ENCODE measurements at regions not wholly inside any gene's neighbourhood (a gene's known extent, or its start where the extent isn't known, plus 50 kb on each side); places are given as distances from the start of the nearest gene placed in this dataset.

DNA sequence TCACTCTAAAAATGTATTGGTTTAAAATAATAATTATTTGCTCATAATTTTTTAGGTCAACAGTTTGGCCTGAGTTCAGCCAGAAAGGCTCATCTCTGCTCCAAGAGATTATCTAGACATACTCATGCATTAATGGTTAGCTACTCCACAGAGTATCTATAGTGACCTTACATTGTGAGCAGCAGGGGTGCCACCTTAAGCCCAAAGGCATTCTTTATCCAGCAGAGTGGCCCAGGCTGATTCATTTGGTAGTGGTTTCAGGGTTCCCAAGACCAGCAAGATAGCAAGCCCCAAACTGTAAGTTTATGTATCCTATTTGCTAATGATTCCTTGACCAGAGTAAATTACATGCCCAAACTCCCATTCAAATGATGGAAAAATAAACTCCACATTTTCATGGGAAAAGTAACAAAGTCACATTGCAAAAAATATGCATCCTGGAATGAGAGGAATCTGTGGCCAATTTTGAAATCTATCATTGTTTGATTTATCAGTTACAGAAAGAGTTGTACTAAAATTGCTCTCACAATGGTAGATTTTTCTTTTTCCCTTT lies 182.6 kb upstream of the KCNK2 start:
- no peaks in the 10 kb centered on the region for H4K20me1 ChIP-seq (ENCODE audit: insufficient read depth)
- no peak overlapping the region for H3K4me3 ChIP-seq (IDR thresholded peaks at IDR 0.05; ENCODE audit: insufficient read depth, low read depth, low read length)
- H2AFZ ChIP-seq (ENCODE audit: low read depth): no peak overlapping the region
- no peak overlapping the region for H3K9ac ChIP-seq
- no peaks in the 10 kb centered on the region for H3K4me1 ChIP-seq (ENCODE audit: low read depth, poor library complexity, severe bottlenecking)
- TF ChIP-seq, protein P1, sequence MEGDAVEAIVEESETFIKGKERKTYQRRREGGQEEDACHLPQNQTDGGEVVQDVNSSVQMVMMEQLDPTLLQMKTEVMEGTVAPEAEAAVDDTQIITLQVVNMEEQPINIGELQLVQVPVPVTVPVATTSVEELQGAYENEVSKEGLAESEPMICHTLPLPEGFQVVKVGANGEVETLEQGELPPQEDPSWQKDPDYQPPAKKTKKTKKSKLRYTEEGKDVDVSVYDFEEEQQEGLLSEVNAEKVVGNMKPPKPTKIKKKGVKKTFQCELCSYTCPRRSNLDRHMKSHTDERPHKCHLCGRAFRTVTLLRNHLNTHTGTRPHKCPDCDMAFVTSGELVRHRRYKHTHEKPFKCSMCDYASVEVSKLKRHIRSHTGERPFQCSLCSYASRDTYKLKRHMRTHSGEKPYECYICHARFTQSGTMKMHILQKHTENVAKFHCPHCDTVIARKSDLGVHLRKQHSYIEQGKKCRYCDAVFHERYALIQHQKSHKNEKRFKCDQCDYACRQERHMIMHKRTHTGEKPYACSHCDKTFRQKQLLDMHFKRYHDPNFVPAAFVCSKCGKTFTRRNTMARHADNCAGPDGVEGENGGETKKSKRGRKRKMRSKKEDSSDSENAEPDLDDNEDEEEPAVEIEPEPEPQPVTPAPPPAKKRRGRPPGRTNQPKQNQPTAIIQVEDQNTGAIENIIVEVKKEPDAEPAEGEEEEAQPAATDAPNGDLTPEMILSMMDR (conservative IDR thresholded peaks at IDR 0.05; ENCODE audit: low read depth, low read length): no peak
- no peak overlapping the region for H3K27ac ChIP-seq
- H3K36me3 ChIP-seq (ENCODE audit: insufficient read depth): no peaks in the 10 kb centered on the region
- no peaks in the 10 kb centered on the region for H3K27me3 ChIP-seq (ENCODE audit: insufficient read depth, low read depth)
- H3K79me2 ChIP-seq (ENCODE audit: insufficient read depth, low read depth): no peaks in the 10 kb centered on the region
- H3K4me2 ChIP-seq: no peak overlapping the region

DNA sequence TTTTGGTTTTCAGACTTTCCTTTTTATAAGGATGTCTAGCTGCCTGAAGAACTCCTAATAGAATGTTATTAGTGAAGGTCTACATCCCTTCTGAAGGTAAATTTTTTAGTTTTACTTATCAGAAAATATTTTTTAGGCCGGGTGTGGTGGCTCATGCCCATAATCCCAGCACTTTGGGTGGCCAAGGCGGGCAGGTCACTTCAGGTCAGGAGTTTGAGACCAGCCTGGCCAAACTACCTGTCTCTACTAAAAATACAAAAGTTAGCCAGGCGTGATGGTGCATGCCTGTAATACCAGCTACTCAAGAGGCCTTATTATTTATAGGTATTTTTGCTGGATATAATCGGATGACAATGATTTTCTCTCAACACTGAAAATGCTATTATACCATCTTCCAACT lies 181.9 kb upstream of the KCNK2 start:
- Histone ChIP-seq H3K4me1 (ENCODE audit: low read depth, poor library complexity, severe bottlenecking) (no peaks in the 10 kb centered on the region), H3K9ac (no peak overlapping the region), H3K79me2 (ENCODE audit: insufficient read depth, low read depth) (no peaks in the 10 kb centered on the region), H4K20me1 (ENCODE audit: insufficient read depth) (no peaks in the 10 kb centered on the region), H3K27me3 (ENCODE audit: insufficient read depth, low read depth) (no peaks in the 10 kb centered on the region), H2AFZ (ENCODE audit: low read depth) (no peak overlapping the region), H3K36me3 (ENCODE audit: insufficient read depth) (no peaks in the 10 kb centered on the region), H3K4me2 (no peak overlapping the region), H3K27ac (no peak overlapping the region), H3K4me3 (IDR thresholded peaks at IDR 0.05; ENCODE audit: insufficient read depth, low read depth, low read length) (no peak overlapping the region)
- TF ChIP-seq, protein P1 (conservative IDR thresholded peaks at IDR 0.05; ENCODE audit: low read depth, low read length): no peak

DNA sequence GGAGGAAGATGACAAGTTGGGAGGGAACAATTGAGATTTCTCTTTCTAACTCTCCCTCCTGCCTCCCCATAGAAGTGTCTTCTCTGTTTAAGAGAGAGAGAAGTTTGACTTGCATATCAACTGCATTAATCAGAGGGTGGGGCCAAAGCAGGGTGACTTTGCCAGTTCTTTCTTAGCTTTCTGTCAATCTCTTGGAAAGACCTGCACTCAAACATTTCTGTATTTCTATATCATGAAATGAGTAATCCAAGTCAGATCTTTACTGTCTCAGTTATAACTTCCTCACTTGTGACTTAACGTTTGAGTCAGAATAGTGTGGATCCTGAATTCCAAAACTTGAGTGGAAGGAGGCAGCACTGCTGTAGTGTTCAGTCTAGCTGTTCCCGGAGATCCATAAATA lies 180.8 kb upstream of the KCNK2 start:
- H3K36me3 ChIP-seq (ENCODE audit: insufficient read depth): no peaks in the 10 kb centered on the region
- no peak overlapping the region for H3K4me2 ChIP-seq
- H3K27ac ChIP-seq: no peak overlapping the region
- no peaks in the 10 kb centered on the region for H4K20me1 ChIP-seq (ENCODE audit: insufficient read depth)
- H3K27me3 ChIP-seq (ENCODE audit: insufficient read depth, low read depth): no peaks in the 10 kb centered on the region
- no peak overlapping the region for H3K4me3 ChIP-seq (IDR thresholded peaks at IDR 0.05; ENCODE audit: insufficient read depth, low read depth, low read length)
- H3K4me1 ChIP-seq (ENCODE audit: low read depth, poor library complexity, severe bottlenecking): no peaks in the 10 kb centered on the region
- TF ChIP-seq, protein P1 (conservative IDR thresholded peaks at IDR 0.05; ENCODE audit: low read depth, low read length): no peak
- no peak overlapping the region for H3K9ac ChIP-seq
- no peaks in the 10 kb centered on the region for H3K79me2 ChIP-seq (ENCODE audit: insufficient read depth, low read depth)
- no peak overlapping the region for H2AFZ ChIP-seq (ENCODE audit: low read depth)

DNA sequence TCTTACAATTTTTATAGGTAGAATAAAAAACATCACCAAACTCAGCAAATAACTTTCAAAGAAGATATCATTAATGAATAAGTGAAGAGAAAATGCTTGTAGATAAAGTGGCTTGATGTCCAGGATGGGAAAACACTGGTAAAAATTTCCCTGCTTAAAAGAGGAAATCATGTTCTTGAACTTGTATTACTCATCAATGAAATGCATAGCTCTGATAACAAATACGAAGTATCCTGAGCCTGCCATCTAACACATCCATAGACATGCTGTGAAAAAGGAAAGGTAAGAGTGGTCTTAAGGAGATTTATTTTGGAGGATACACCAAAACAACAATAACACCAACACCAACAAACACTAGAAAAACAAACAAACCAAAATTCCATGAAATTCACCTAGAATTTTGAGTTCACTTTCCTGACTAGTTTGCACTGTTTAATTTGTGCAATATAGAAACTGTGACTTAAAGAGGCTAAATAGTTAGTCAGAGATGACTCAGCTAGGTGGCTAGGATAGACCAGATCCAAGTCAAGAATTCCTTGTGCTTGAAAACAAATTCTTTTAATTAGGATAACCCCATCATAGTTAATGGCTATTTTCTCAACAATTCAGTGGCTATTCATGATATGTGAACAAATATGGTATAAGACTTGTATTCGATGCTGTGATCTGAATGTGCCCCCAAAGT lies 179.8 kb upstream of the KCNK2 start:
- H3K27ac ChIP-seq: no peak overlapping the region
- H2AFZ ChIP-seq (ENCODE audit: low read depth): no peak overlapping the region
- no peaks in the 10 kb centered on the region for H3K27me3 ChIP-seq (ENCODE audit: insufficient read depth, low read depth)
- no peak overlapping the region for H3K9ac ChIP-seq
- H4K20me1 ChIP-seq (ENCODE audit: insufficient read depth): no peaks in the 10 kb centered on the region
- no peaks in the 10 kb centered on the region for H3K4me1 ChIP-seq (ENCODE audit: low read depth, poor library complexity, severe bottlenecking)
- H3K79me2 ChIP-seq (ENCODE audit: insufficient read depth, low read depth): no peaks in the 10 kb centered on the region
- no peak overlapping the region for H3K4me3 ChIP-seq (IDR thresholded peaks at IDR 0.05; ENCODE audit: insufficient read depth, low read depth, low read length)
- TF ChIP-seq, protein P1 (conservative IDR thresholded peaks at IDR 0.05; ENCODE audit: low read depth, low read length): no peak
- H3K4me2 ChIP-seq: no peak overlapping the region
- no peaks in the 10 kb centered on the region for H3K36me3 ChIP-seq (ENCODE audit: insufficient read depth)
